ENCODE measurements at regions not wholly inside any gene's neighbourhood (a gene's known extent, or its start where the extent isn't known, plus 50 kb on each side); places are given as distances from the start of the nearest gene placed in this dataset.

GRCh38 chr4:115950806-115951205 is 837.4 kb upstream of the NDST4 start:
- TF ChIP-seq CTCF (IDR thresholded peaks at IDR 0.05), result no peak
- TF ChIP-seq POLR2A (IDR thresholded peaks at IDR 0.05), result no peak
